Glutamatergic neuron (in vitro differentiated cells): ENCODE measurements at regions not wholly inside any gene's neighbourhood (a gene's known extent, or its start where the extent isn't known, plus 50 kb on each side); places are given as distances from the start of the nearest gene placed in this dataset.

Experiments used
- DNase-seq: peaks from one replicate; pipeline ENCODE4 v3.0.0; 2022
- H3K27ac Mint-ChIP-seq: one replicate; pipeline ENCODE4 v1.8.0; 2020; ENCODE audit warnings: mild to moderate bottlenecking, mixed read lengths, inconsistent platforms; ENCODE audit not compliant: unreplicated experiment
- H3K27me3 Mint-ChIP-seq: one replicate; pipeline ENCODE4 v1.8.0; 2020; ENCODE audit warnings: mild to moderate bottlenecking, moderate library complexity, mixed read lengths, inconsistent platforms; ENCODE audit not compliant: unreplicated experiment
- H3K36me3 Mint-ChIP-seq: one replicate; pipeline ENCODE4 v1.8.0; 2020; ENCODE audit warnings: mild to moderate bottlenecking, mixed read lengths, inconsistent platforms; ENCODE audit not compliant: unreplicated experiment
- H3K4me1 Mint-ChIP-seq: one replicate; pipeline ENCODE4 v1.8.0; 2020; ENCODE audit warnings: mild to moderate bottlenecking, low read depth, mixed read lengths, inconsistent platforms; ENCODE audit not compliant: unreplicated experiment
- H3K4me3 Mint-ChIP-seq: one replicate; pipeline ENCODE4 v1.8.0; 2020; ENCODE audit warnings: mild to moderate bottlenecking, mixed read lengths, inconsistent platforms; ENCODE audit not compliant: unreplicated experiment
- H3K9me3 Mint-ChIP-seq: one replicate; pipeline ENCODE4 v1.8.0; 2020; ENCODE audit warnings: mild to moderate bottlenecking, moderate library complexity, mixed read lengths, inconsistent platforms; ENCODE audit not compliant: unreplicated experiment
- CTCF ChIP-seq: fragments of 200-600 bp; sonication (generic); IDR thresholded peaks from one replicate; pipeline ENCODE4 v1.5.0; 2021; ENCODE audit not compliant: partially characterized antibody, unreplicated experiment

GRCh38 chr5:175060257-175060656, 335.9 kb downstream of the MSX2 start:
- no peak for DNase-seq
- H3K36me3 Mint-ChIP-seq, result no peaks in the 10 kb centered on the region
- H3K27me3 Mint-ChIP-seq, result no peaks in the 10 kb centered on the region
- peak overlapping the region; percentile 57 for H3K4me3 Mint-ChIP-seq
- no peaks in the 10 kb centered on the region for H3K9me3 Mint-ChIP-seq
- TF ChIP-seq CTCF, result no peak
- H3K27ac Mint-ChIP-seq, result no peak overlapping the region
- H3K4me1 Mint-ChIP-seq, result peaks cover 7% of the 10 kb centered on the region

- H3K4me1 Mint-ChIP-seq, result peaks cover 7% of the 10 kb centered on the region
- no peak overlapping the region for H3K27ac Mint-ChIP-seq
- no peak for TF ChIP-seq CTCF
- DNase-seq, result peak; percentile 77
- H3K9me3 Mint-ChIP-seq, result no peaks in the 10 kb centered on the region
- H3K36me3 Mint-ChIP-seq, result no peaks in the 10 kb centered on the region
- H3K4me3 Mint-ChIP-seq, result peak overlapping the region; percentile 57
- H3K27me3 Mint-ChIP-seq, result no peaks in the 10 kb centered on the region
Measured at GRCh38 chr5:175059687-175060211, 335.4 kb downstream of the MSX2 start.

GRCh38 chr5:175056831-175057230, 332.4 kb downstream of the MSX2 start:
- Mint-ChIP-seq H3K27me3 (no peaks in the 10 kb centered on the region), H3K4me1 (peaks cover 7% of the 10 kb centered on the region), H3K4me3 (no peak overlapping the region), H3K27ac (no peak overlapping the region), H3K9me3 (no peaks in the 10 kb centered on the region), H3K36me3 (no peaks in the 10 kb centered on the region)
- no peak for TF ChIP-seq CTCF
- no peak for DNase-seq

GRCh38 chr5:175054243-175054642, 329.9 kb downstream of the MSX2 start:
- no peaks in the 10 kb centered on the region for H3K36me3 Mint-ChIP-seq
- no peak for DNase-seq

GRCh38 chr5:175052351-175052750, 328.0 kb downstream of the MSX2 start:
- no peaks in the 10 kb centered on the region for H3K36me3 Mint-ChIP-seq
- no peaks in the 10 kb centered on the region for H3K27me3 Mint-ChIP-seq
- H3K9me3 Mint-ChIP-seq, result no peaks in the 10 kb centered on the region
- no peak overlapping the region for H3K4me3 Mint-ChIP-seq
- DNase-seq, result no peak
- no peak overlapping the region for H3K27ac Mint-ChIP-seq
- no peaks in the 10 kb centered on the region for H3K4me1 Mint-ChIP-seq
- TF ChIP-seq CTCF, result no peak

More at GRCh38 chr5:175054243-175054642, 329.9 kb downstream of the MSX2 start:
- no peaks in the 10 kb centered on the region for H3K27me3 Mint-ChIP-seq
- no peaks in the 10 kb centered on the region for H3K9me3 Mint-ChIP-seq
- H3K4me3 Mint-ChIP-seq, result no peak overlapping the region
- H3K27ac Mint-ChIP-seq, result no peak overlapping the region
- TF ChIP-seq CTCF, result no peak
- H3K4me1 Mint-ChIP-seq, result no peaks in the 10 kb centered on the region
